Mesenchymal stem cell (in vitro differentiated cells and primary cell): ENCODE measurements at regions not wholly inside any gene's neighbourhood (a gene's known extent, or its start where the extent isn't known, plus 50 kb on each side); places are given as distances from the start of the nearest gene placed in this dataset.

Source experiments
- DNase-seq: peaks from one replicate; pipeline ENCODE4 v3.0.0-alpha.2; 2013
- H2AFZ ChIP-seq: one replicate; pipeline ENCODE4 v1.6.1; 2013; ENCODE audit warnings: low read depth, mild to moderate bottlenecking, control low read depth, inconsistent platforms, low read length, moderate library complexity
- H2AK5ac ChIP-seq: 2 replicates; pipeline ENCODE4 v1.6.1; 2013; ENCODE audit warnings: low read length, moderate library complexity, mild to moderate bottlenecking, inconsistent platforms; ENCODE audit not compliant: severe bottlenecking
- H2BK120ac ChIP-seq: one replicate; pipeline ENCODE4 v1.6.1; 2013; ENCODE audit warnings: low read depth, mild to moderate bottlenecking, inconsistent platforms, low read length, moderate library complexity
- H2BK12ac ChIP-seq, 2 experiments: one replicate each; pipeline ENCODE4 v1.6.1; 2013; ENCODE audit warnings: inconsistent platforms in 2 of 2, low read length in 2 of 2, mild to moderate bottlenecking in 2 of 2, moderate library complexity in 2 of 2, control low read depth in 1 of 2
- H2BK15ac ChIP-seq: one replicate; pipeline ENCODE4 v1.6.1; 2013; ENCODE audit warnings: mild to moderate bottlenecking, low read depth, inconsistent platforms; ENCODE audit not compliant: poor library complexity, severe bottlenecking
- H2BK5ac ChIP-seq: 2 replicates; pipeline ENCODE4 v1.6.1; 2013; ENCODE audit warnings: low read depth, mild to moderate bottlenecking, low read length, control low read depth, inconsistent platforms; ENCODE audit not compliant: poor library complexity, severe bottlenecking
- H3K14ac ChIP-seq, 2 experiments: one replicate each; pipeline ENCODE4 v1.6.1; 2013; ENCODE audit warnings: inconsistent platforms in 2 of 2, low read length in 2 of 2, control low read depth in 1 of 2, mild to moderate bottlenecking in 1 of 2, moderate library complexity in 1 of 2
- H3K18ac ChIP-seq, 2 experiments: one replicate each; pipeline ENCODE4 v1.6.1; 2013; ENCODE audit warnings: inconsistent platforms in 2 of 2, low read length in 2 of 2, control low read depth in 1 of 2, low read depth in 1 of 2, mild to moderate bottlenecking in 1 of 2
- H3K23ac ChIP-seq, 2 experiments: one replicate each; pipeline ENCODE4 v1.6.1; 2013; ENCODE audit warnings: inconsistent platforms in 2 of 2, low read length in 2 of 2, mild to moderate bottlenecking in 2 of 2, moderate library complexity in 2 of 2, control low read depth in 1 of 2
- H3K27ac ChIP-seq: 2 replicates; pipeline ENCODE4 v1.5.1; 2013; ENCODE audit warnings: mild to moderate bottlenecking, moderate library complexity, low read length, control low read depth, inconsistent platforms; ENCODE audit not compliant: poor library complexity, severe bottlenecking
- H3K27me3 ChIP-seq, 2 experiments: 2 replicates each; pipeline versions ENCODE4 v1.6.1 to v1.7.0; 2013; ENCODE audit warnings: low read length in 2 of 2, mild to moderate bottlenecking in 2 of 2, moderate library complexity in 2 of 2, control low read depth in 1 of 2, inconsistent platforms in 1 of 2; ENCODE audit not compliant: control insufficient read depth in 1 of 2, insufficient read depth in 1 of 2
- H3K36me3 ChIP-seq, 2 experiments: 2 replicates each; pipeline versions ENCODE4 v1.6.1 to v1.7.0; 2013; ENCODE audit warnings: low read length in 2 of 2, control low read depth in 1 of 2, inconsistent platforms in 1 of 2, low read depth in 1 of 2, mild to moderate bottlenecking in 1 of 2; ENCODE audit not compliant: insufficient read depth in 2 of 2, control insufficient read depth in 1 of 2
- H3K4ac ChIP-seq, 2 experiments: one replicate each; pipeline ENCODE4 v1.6.1; 2013; ENCODE audit warnings: inconsistent platforms in 2 of 2, low read length in 2 of 2, mild to moderate bottlenecking in 2 of 2, moderate library complexity in 2 of 2, control low read depth in 1 of 2, low read depth in 1 of 2
- H3K4me1 ChIP-seq: 2 replicates; pipeline ENCODE4 v1.6.1; 2013; ENCODE audit warnings: low read depth, low read length, control low read depth; ENCODE audit not compliant: control insufficient read depth, insufficient read depth
- H3K4me2 ChIP-seq: 2 replicates; pipeline ENCODE4 v1.6.1; 2013; ENCODE audit warnings: low read length, mild to moderate bottlenecking, inconsistent platforms; ENCODE audit not compliant: poor library complexity, severe bottlenecking
- H3K4me3 ChIP-seq, 2 experiments: 2 replicates each; pipeline versions ENCODE4 v1.5.1 to v1.7.0; 2013; ENCODE audit warnings: low read length in 2 of 2, mild to moderate bottlenecking in 2 of 2, control low read depth in 1 of 2, low read depth in 1 of 2; ENCODE audit not compliant: insufficient read depth in 1 of 2
- H3K79me1 ChIP-seq: replicated peaks from 2 replicates; pipeline ENCODE4 v1.6.1; 2013; ENCODE audit warnings: mild to moderate bottlenecking, control low read depth, low read length, inconsistent platforms; ENCODE audit not compliant: poor library complexity, severe bottlenecking
- H3K9ac ChIP-seq: 2 replicates; pipeline ENCODE4 v1.7.0; 2013; ENCODE audit warnings: mild to moderate bottlenecking, low read length, moderate library complexity
- H3K9me3 ChIP-seq: 2 replicates; pipeline ENCODE4 v1.7.0; 2013; ENCODE audit warnings: mild to moderate bottlenecking, low read length; ENCODE audit not compliant: control insufficient read depth
- H4K8ac ChIP-seq: one replicate; pipeline ENCODE4 v1.6.1; 2013; ENCODE audit warnings: inconsistent platforms, mild to moderate bottlenecking, low read length, moderate library complexity
- H4K91ac ChIP-seq: one replicate; pipeline ENCODE4 v1.6.1; 2013; ENCODE audit warnings: mild to moderate bottlenecking, low read length, inconsistent platforms
- WGBS: methylation state at CpG from one replicate; pipeline ENCODE4 v1.1.7; 2013; ENCODE audit warnings: mixed read lengths; 5-methylcytosine and 5-hydroxymethylcytosine counted together

- Histone ChIP-seq H3K9me3 (no peaks in the 10 kb centered on the region), H3K14ac (no peak overlapping the region), H3K4me3 (no peak overlapping the region), H3K27me3 (peaks cover 0 to 4% of the 10 kb centered on the region in 2 experiments), H2AFZ (no peak overlapping the region), H3K36me3 (no peaks in the 10 kb centered on the region), H3K18ac (no peak overlapping the region), H2BK15ac (no peak overlapping the region), H2BK5ac (no peak overlapping the region), H3K4me2 (no peak overlapping the region), H4K8ac (no peak overlapping the region), H2AK5ac (no peak overlapping the region), H3K79me1 (no peaks in the 10 kb centered on the region), H4K91ac (no peak overlapping the region), H3K4me1 (no peaks in the 10 kb centered on the region), H3K9ac (no peak overlapping the region), H3K27ac (no peak overlapping the region), H2BK12ac (no peak overlapping the region), H2BK120ac (no peak overlapping the region), H3K4ac (no peak overlapping the region), H3K23ac (no peak overlapping the region)
- DNase-seq: no peak
- 83% methylated on average over 2 of the region's 2 CpGs for WGBS
Measured at GRCh38 chr2:216970359-216970915, 110.6 kb upstream of the TNP1 start.

GRCh38 chr2:216967889-216968288 lies 108.0 kb upstream of the TNP1 start:
- Histone ChIP-seq H4K91ac (no peak overlapping the region), H3K27ac (no peak overlapping the region), H2BK12ac (no peak overlapping the region), H4K8ac (no peak overlapping the region), H3K4ac (no peak overlapping the region), H3K14ac (no peak overlapping the region), H3K23ac (no peak overlapping the region), H3K27me3 (peaks cover 0 to 4% of the 10 kb centered on the region in 2 experiments), H3K36me3 (no peaks in the 10 kb centered on the region), H3K4me3 (no peak overlapping the region), H3K79me1 (no peaks in the 10 kb centered on the region), H3K18ac (no peak overlapping the region), H2BK5ac (no peak overlapping the region), H2AK5ac (no peak overlapping the region), H2AFZ (no peak overlapping the region), H3K4me1 (no peaks in the 10 kb centered on the region), H2BK120ac (no peak overlapping the region), H2BK15ac (no peak overlapping the region), H3K9me3 (peaks cover 2% of the 10 kb centered on the region), H3K9ac (no peak overlapping the region), H3K4me2 (no peak overlapping the region)
- DNase-seq: no peak
- 95% methylated on average over 1 of the region's 1 CpG for WGBS

- H3K4me2 ChIP-seq: no peak overlapping the region
- no peaks in the 10 kb centered on the region for H3K36me3 ChIP-seq
- H3K23ac ChIP-seq: no peak overlapping the region
- H2AFZ ChIP-seq: no peak overlapping the region
- peaks cover 6% of the 10 kb centered on the region for H3K9me3 ChIP-seq
- no peak overlapping the region for H3K14ac ChIP-seq
- H3K79me1 ChIP-seq: no peaks in the 10 kb centered on the region
- H4K8ac ChIP-seq: no peak overlapping the region
- no peak overlapping the region for H2BK120ac ChIP-seq
- no peak overlapping the region for H3K18ac ChIP-seq
- peaks cover 7% of the 10 kb centered on the region for H3K4me1 ChIP-seq
- H2AK5ac ChIP-seq: no peak overlapping the region
- H2BK12ac ChIP-seq: no peak overlapping the region
- no peak overlapping the region for H2BK15ac ChIP-seq
- H2BK5ac ChIP-seq: no peak overlapping the region
- H3K27ac ChIP-seq: no peak overlapping the region
- no peak overlapping the region for H3K4ac ChIP-seq
- H4K91ac ChIP-seq: no peak overlapping the region
- no peaks in the 10 kb centered on the region for H3K27me3 ChIP-seq
- H3K4me3 ChIP-seq: no peak overlapping the region
- 82% methylated on average over 2 of the region's 6 CpGs for WGBS
- DNase-seq: no peak
- no peak overlapping the region for H3K9ac ChIP-seq
Measured at GRCh38 chr2:216960671-216961268, 100.9 kb upstream of the TNP1 start.

GRCh38 chr2:216959433-216959832 lies 99.6 kb upstream of the TNP1 start:
- H3K27me3 ChIP-seq: no peaks in the 10 kb centered on the region
- no peak overlapping the region for H2BK120ac ChIP-seq
- H4K91ac ChIP-seq: no peak overlapping the region
- H3K4me1 ChIP-seq: peaks cover 7% of the 10 kb centered on the region
- H2BK5ac ChIP-seq: no peak overlapping the region
- no peak overlapping the region for H3K14ac ChIP-seq
- H2BK15ac ChIP-seq: no peak overlapping the region
- peaks cover 10% of the 10 kb centered on the region for H3K9me3 ChIP-seq
- no peak overlapping the region for H3K4ac ChIP-seq
- no peak overlapping the region for H3K18ac ChIP-seq
- no peak overlapping the region for H4K8ac ChIP-seq
- no peak overlapping the region for H3K23ac ChIP-seq
- no peaks in the 10 kb centered on the region for H3K36me3 ChIP-seq
- no peak overlapping the region for H3K4me3 ChIP-seq
- no peak overlapping the region for H2AFZ ChIP-seq
- no peak overlapping the region for H3K9ac ChIP-seq
- peak overlapping the region; percentile 6 for H2AK5ac ChIP-seq
- no peak for DNase-seq
- no peak overlapping the region for H3K27ac ChIP-seq
- 70% methylated on average over 3 of the region's 3 CpGs for WGBS
- no peak overlapping the region for H3K4me2 ChIP-seq
- H3K79me1 ChIP-seq: no peaks in the 10 kb centered on the region
- peak overlapping the region in 1 of 2 experiments; percentile 72 for H2BK12ac ChIP-seq
